ENCODE measurements at regions not wholly inside any gene's neighbourhood (a gene's known extent, or its start where the extent isn't known, plus 50 kb on each side); places are given as distances from the start of the nearest gene placed in this dataset.

DNA sequence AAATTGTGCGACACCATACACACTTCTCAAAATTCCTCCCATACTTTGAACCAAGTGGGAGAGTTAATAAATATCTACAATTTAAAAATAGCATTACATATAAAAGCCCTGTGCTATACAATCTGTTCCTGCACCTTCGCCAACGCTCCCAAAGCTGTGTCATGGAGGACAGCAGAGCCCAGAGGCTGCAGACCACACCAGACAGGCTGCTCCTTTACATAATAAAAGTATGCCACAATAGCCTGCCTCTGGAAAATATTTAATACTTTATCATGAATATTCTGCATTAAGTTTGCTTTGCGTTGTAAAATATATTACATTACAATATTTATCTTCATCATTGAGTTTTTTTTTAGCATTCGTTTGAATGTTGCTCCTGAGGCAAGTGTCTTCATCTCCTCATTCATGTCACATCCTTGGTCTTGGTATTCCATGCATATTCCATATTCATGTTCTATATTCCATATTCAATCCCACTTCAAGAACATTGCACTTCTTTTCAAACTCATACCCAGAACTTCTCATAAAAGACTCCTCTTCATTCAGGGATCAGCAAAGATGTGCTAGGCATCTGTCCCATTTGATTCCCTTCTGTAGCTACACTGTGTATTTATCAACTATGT is 663.9 kb downstream of the POM121L12 start:
- no peaks in the 10 kb centered on the region for H3K9me3 ChIP-seq (ENCODE audit: insufficient read depth in 2 of 2, low read depth in 1 of 2, low read length in 1 of 2)
- no peak for FAIRE-seq
- H2AK5ac ChIP-seq (ENCODE audit: low read depth, low read length): no peak overlapping the region
- H4K20me1 ChIP-seq (replicated peaks in 1 of 2; ENCODE audit: control insufficient read depth in 1 of 2, insufficient read depth in 2 of 2, low read length in 2 of 2): no peaks in the 10 kb centered on the region
- H4K91ac ChIP-seq (replicated peaks; ENCODE audit: insufficient read length, low read length): no peak overlapping the region
- H3K4me1 ChIP-seq (replicated peaks in 1 of 4; ENCODE audit: control insufficient read depth in 3 of 4, insufficient read depth in 4 of 4, low read length in 3 of 4): no peaks in the 10 kb centered on the region
- no peak overlapping the region for H2AFZ ChIP-seq (ENCODE audit: low read length)
- no peaks in the 10 kb centered on the region for H3K36me3 ChIP-seq (ENCODE audit: control insufficient read depth in 2 of 4, insufficient read depth in 4 of 4, low read length in 3 of 4)
- H3K23me2 ChIP-seq (ENCODE audit: low read depth, low read length): no peaks in the 10 kb centered on the region
- 99% methylated on average over 5 of the region's 5 CpGs; no CpG with 5 or more reads in 1 of the 2 experiments for WGBS, 2 experiments (ENCODE audit: extremely low coverage in 1 of 2, insufficient coverage in 1 of 2, insufficient read length in 1 of 2, insufficient replicate concordance in 2 of 2, low coverage in 1 of 2, low lambda C conversion rate in 2 of 2, missing lambda C conversion rate in 1 of 2)
- no peak overlapping the region for H2BK5ac ChIP-seq (ENCODE audit: low read depth, low read length)
- no peaks in the 10 kb centered on the region for H3K79me2 ChIP-seq (ENCODE audit: control insufficient read depth in 1 of 2, insufficient read depth in 2 of 2, low read length in 2 of 2)
- H2BK12ac ChIP-seq (ENCODE audit: low read depth, low read length): no peak overlapping the region
- H3K23ac ChIP-seq (ENCODE audit: insufficient read length): no peak overlapping the region
- no peak overlapping the region for H3K9ac ChIP-seq (replicated peaks in 1 of 4; ENCODE audit: extremely low read depth in 1 of 4, low read depth in 3 of 4, low read length in 3 of 4)
- no peak overlapping the region for H3K4me3 ChIP-seq (ENCODE audit: extremely low read depth in 1 of 4, insufficient read depth in 2 of 4, low read depth in 3 of 4, low read length in 4 of 4)
- no peak overlapping the region for H3K56ac ChIP-seq (replicated peaks; ENCODE audit: insufficient read length, low read depth, low read length)
- H3K27ac ChIP-seq (ENCODE audit: low read depth, low read length): no peak overlapping the region
- H4K5ac ChIP-seq (ENCODE audit: insufficient read length, low read depth, low read length): no peak overlapping the region
- H2BK15ac ChIP-seq (ENCODE audit: low read length): no peak overlapping the region
- no peak overlapping the region for H3K4me2 ChIP-seq (ENCODE audit: insufficient read depth in 1 of 2, low read depth in 2 of 2, low read length in 2 of 2)
- no peak for DNase-seq (ENCODE audit: low read depth in 1 of 2, low spot score in 2 of 2)
- POLR2A ChIA-PET (ENCODE audit: partially characterized antibody): no interaction called here
- H3K4ac ChIP-seq (replicated peaks; ENCODE audit: insufficient read length, low read depth, low read length): no peak overlapping the region
- no peaks in the 10 kb centered on the region for H3K79me1 ChIP-seq (ENCODE audit: low read depth, low read length)
- H3K27me3 ChIP-seq (replicated peaks in 1 of 4; ENCODE audit: control insufficient read depth in 3 of 4, extremely low read depth in 1 of 4, insufficient read depth in 3 of 4, low read length in 3 of 4): no peaks in the 10 kb centered on the region
- H4K8ac ChIP-seq (ENCODE audit: extremely low read depth, insufficient read depth, low read length): no peak overlapping the region
- H2BK120ac ChIP-seq (replicated peaks; ENCODE audit: low read depth, low read length): no peak overlapping the region
- TF ChIP-seq EZH2 (IDR thresholded peaks at IDR 0.05; ENCODE audit: low read depth, low read length, severe bottlenecking) (no peak), RAD21 (IDR thresholded peaks at IDR 0.05 in 1 of 2, conservative IDR thresholded peaks at IDR 0.05 in 1 of 2; ENCODE audit: low read depth in 2 of 2, low read length in 2 of 2) (no peak), GABPA (IDR thresholded peaks at IDR 0.05; ENCODE audit: borderline replicate concordance, insufficient read depth, low read length) (no peak), TEAD4 (IDR thresholded peaks at IDR 0.05; ENCODE audit: low read depth, low read length) (no peak), NANOG (IDR thresholded peaks at IDR 0.05; ENCODE audit: insufficient read depth, low read depth, low read length, poor library complexity, severe bottlenecking) (no peak), TAF1 (IDR thresholded peaks at IDR 0.05; ENCODE audit: low read depth, low read length) (no peak), CEBPB (IDR thresholded peaks at IDR 0.05; ENCODE audit: low read depth, low read length) (no peak), EGR1 (IDR thresholded peaks at IDR 0.05; ENCODE audit: borderline replicate concordance, low read depth, low read length) (no peak), SIX5 (IDR thresholded peaks at IDR 0.05; ENCODE audit: low read depth, low read length) (no peak), SP2 (IDR thresholded peaks at IDR 0.05; ENCODE audit: low read length) (no peak), SP4 (IDR thresholded peaks at IDR 0.05; ENCODE audit: low read length) (no peak)
- TF ChIP-seq, protein P1, sequence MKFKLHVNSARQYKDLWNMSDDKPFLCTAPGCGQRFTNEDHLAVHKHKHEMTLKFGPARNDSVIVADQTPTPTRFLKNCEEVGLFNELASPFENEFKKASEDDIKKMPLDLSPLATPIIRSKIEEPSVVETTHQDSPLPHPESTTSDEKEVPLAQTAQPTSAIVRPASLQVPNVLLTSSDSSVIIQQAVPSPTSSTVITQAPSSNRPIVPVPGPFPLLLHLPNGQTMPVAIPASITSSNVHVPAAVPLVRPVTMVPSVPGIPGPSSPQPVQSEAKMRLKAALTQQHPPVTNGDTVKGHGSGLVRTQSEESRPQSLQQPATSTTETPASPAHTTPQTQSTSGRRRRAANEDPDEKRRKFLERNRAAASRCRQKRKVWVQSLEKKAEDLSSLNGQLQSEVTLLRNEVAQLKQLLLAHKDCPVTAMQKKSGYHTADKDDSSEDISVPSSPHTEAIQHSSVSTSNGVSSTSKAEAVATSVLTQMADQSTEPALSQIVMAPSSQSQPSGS (IDR thresholded peaks at IDR 0.05; ENCODE audit: low read length): no peak
- no peak overlapping the region for H2BK20ac ChIP-seq (ENCODE audit: low read length)
- CTCF ChIA-PET (ENCODE audit: partially characterized antibody): no interaction called here
- no peak overlapping the region for H3K14ac ChIP-seq (ENCODE audit: insufficient read length)
- H3K18ac ChIP-seq (ENCODE audit: extremely low read depth, low read length): no peak overlapping the region

All from H1 (cell line).